Esophagus (tissue), 2 donors: ENCODE measurements at regions not wholly inside any gene's neighbourhood (a gene's known extent, or its start where the extent isn't known, plus 50 kb on each side); places are given as distances from the start of the nearest gene placed in this dataset.

Experiments
- H3K27ac ChIP-seq, 2 donors: one replicate each; pipeline ENCODE4 v1.5.1; 2013; ENCODE audit warnings: low read depth in 2 of 2, mild to moderate bottlenecking in 2 of 2, inconsistent platforms in 1 of 2, low read length in 1 of 2, moderate library complexity in 1 of 2
- H3K27me3 ChIP-seq, 2 donors: one replicate each; pipeline ENCODE4 v1.6.1; 2013; ENCODE audit warnings: low read length in 2 of 2, control low read depth in 1 of 2, mild to moderate bottlenecking in 1 of 2; ENCODE audit not compliant: insufficient read depth in 2 of 2, control insufficient read depth in 1 of 2
- H3K36me3 ChIP-seq, 2 donors: one replicate each; pipeline ENCODE4 v1.6.1; 2013; ENCODE audit warnings: low read length in 1 of 2; ENCODE audit not compliant: control insufficient read depth in 2 of 2, insufficient read depth in 2 of 2
- H3K4me1 ChIP-seq, 2 donors: one replicate each; pipeline ENCODE4 v1.6.1; 2013; ENCODE audit warnings: low read length in 1 of 2; ENCODE audit not compliant: control insufficient read depth in 2 of 2, insufficient read depth in 2 of 2
- H3K4me3 ChIP-seq, 2 donors: one replicate each; pipeline ENCODE4 v1.5.1; 2013; ENCODE audit warnings: low read length in 2 of 2, mild to moderate bottlenecking in 2 of 2, low read depth in 1 of 2, moderate library complexity in 1 of 2
- H3K9me3 ChIP-seq, 2 donors: one replicate each; pipeline ENCODE4 v1.6.1; 2013; ENCODE audit warnings: mild to moderate bottlenecking in 2 of 2, low read depth in 1 of 2, low read length in 1 of 2, moderate library complexity in 1 of 2; ENCODE audit not compliant: control insufficient read depth in 2 of 2, insufficient read depth in 1 of 2
- WGBS, 2 donors: extraction: QIAGEN DNeasy Blood & Tissue Kit; methylation state at CpG; one replicate each; pipeline ENCODE4 v1.1.7; 2013; 5-methylcytosine and 5-hydroxymethylcytosine counted together
- donor health status: healthy with polysubstance abuse.
- donor health status: Bipolar disorder and iron deficiency.

DNA sequence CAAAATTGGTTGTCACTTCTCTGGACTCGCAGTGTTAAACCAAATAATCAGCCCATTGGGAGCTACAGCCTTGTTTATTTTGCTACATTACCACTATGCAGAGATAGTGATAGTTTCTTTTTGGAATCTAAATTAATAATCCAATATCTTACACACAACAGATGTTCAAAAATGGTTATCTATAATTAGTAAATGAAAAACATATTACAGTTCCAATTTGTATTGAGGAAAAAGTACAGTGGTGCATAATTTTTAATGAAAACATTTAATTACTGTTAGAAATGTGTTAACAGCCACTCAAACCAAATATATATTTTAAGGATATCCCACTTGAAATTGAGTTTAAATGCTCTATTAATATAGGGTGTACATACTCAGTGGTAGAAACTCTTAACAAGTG, 327.3 kb upstream of the MARCKS start:
- Histone ChIP-seq H3K4me3 (no peak overlapping the region), H3K27ac (no peak overlapping the region), H3K27me3 (no peaks in the 10 kb centered on the region), H3K9me3 (no peaks in the 10 kb centered on the region), H3K4me1 (no peaks in the 10 kb centered on the region), H3K36me3 (no peaks in the 10 kb centered on the region)
- WGBS, 2 donors = 87 to 91% methylated on average over 1 of the region's 1 CpG

DNA sequence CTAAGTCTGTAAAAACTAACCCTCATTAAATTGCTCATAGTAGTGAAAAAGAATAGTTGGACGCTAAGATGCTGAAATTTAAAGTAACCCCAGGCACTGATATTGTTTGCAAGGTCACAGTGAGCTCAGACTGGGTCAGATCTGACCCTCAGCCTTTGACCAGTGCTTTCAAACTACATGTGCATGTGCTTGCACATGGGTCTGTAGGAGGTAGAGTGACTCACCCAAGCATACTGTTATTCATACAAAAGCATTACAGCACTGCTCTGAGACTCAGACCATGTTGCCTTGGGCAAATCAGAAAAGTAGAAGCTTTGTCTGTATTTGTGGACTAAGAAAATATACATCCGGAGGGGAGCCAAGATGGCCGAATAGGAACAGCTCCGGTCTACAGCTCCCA, 326.4 kb upstream of the MARCKS start:
- no peak overlapping the region for H3K4me3 ChIP-seq
- no peaks in the 10 kb centered on the region for H3K9me3 ChIP-seq
- no peaks in the 10 kb centered on the region for H3K36me3 ChIP-seq
- 82 to 84% methylated on average over 4 of the region's 4 CpGs for WGBS, 2 donors
- no peaks in the 10 kb centered on the region for H3K27me3 ChIP-seq
- no peak overlapping the region for H3K27ac ChIP-seq
- H3K4me1 ChIP-seq = no peaks in the 10 kb centered on the region

DNA sequence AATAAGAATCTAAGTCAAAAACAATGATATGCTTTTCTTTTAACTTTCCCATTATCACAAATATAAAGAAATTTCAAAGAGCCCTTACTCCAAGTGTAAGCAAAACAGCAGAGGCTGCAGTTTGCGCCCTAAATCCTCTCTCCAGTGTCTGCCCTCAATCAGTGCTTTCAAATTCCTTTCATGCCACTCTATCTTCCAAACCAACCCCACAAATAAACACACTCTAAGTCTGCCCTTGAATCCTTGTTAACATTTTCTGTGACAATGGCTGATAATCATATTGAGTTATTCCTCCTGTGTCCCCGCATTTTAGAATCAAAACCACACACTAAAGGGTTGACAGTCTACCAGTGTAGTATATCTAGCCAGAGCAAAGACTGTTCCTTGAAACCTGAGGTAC, 317.9 kb upstream of the MARCKS start:
- Histone ChIP-seq H3K4me1 (no peaks in the 10 kb centered on the region), H3K4me3 (no peak overlapping the region), H3K27ac (no peak overlapping the region), H3K27me3 (no peaks in the 10 kb centered on the region), H3K9me3 (no peaks in the 10 kb centered on the region), H3K36me3 (no peaks in the 10 kb centered on the region)
- 89 to 93% methylated on average over 2 of the region's 2 CpGs for WGBS, 2 donors

DNA sequence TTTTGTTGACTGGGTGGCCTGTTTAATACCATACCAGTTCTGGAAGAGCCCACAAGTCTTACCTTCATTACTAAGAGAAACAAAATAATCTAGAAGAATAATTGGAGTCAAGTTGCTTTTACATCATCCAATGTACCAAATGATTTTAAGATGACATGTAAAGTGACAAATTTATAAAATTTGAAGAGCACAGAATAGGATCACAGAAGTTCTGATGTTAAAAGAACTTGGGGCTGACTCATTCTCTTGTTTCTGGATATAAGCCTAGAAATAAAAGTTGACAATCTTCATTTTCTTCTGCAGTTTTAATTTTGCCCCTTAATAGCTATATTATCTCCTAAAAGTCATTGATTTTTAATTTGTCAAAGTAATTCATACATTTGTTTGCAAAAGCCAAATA, 317.5 kb upstream of the MARCKS start:
- H3K27ac ChIP-seq = no peak overlapping the region
- no peaks in the 10 kb centered on the region for H3K9me3 ChIP-seq
- no peaks in the 10 kb centered on the region for H3K4me1 ChIP-seq
- no peak overlapping the region for H3K4me3 ChIP-seq
- no peaks in the 10 kb centered on the region for H3K27me3 ChIP-seq
- H3K36me3 ChIP-seq = no peaks in the 10 kb centered on the region

DNA sequence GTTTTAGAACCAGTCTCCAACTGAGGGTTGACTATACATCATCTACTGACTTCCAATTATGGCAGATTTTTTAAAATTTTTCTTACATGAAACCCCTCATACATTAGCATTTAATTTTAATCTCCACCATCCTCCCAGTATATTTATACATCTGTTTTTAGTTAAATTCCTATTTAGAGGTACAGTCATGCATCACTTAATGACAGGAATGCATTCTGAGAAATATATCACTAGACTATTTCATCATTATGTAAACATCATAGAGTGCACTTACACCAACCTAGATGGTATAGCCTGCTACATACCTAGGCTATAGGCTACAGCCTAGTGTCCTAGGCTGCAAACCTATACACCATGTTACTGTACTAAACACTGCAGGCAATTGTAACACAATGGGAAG, 316.7 kb upstream of the MARCKS start:
- Histone ChIP-seq H3K4me1 (no peaks in the 10 kb centered on the region), H3K27me3 (no peaks in the 10 kb centered on the region), H3K4me3 (no peak overlapping the region), H3K36me3 (no peaks in the 10 kb centered on the region), H3K27ac (no peak overlapping the region), H3K9me3 (no peaks in the 10 kb centered on the region)

DNA sequence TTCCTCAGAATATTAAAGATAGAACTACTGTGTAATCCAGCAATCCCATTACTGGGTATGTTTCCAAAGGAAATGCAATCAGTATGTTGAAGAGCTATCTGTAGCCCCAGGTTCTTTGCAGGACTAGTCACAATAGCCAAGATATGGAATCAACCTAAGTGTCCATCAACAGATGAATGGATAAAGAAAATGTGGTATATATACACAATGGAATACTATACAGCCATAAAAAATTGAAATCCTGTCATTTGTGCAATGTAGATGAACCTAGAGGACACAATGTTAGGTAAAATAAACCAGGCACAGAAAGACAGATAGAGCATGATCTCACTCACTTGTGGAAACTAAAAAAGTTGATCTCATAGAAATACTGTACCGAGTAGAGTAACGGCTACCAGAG, 306.0 kb upstream of the MARCKS start:
- 92 to 96% methylated on average over 2 of the region's 2 CpGs for WGBS, 2 donors

DNA sequence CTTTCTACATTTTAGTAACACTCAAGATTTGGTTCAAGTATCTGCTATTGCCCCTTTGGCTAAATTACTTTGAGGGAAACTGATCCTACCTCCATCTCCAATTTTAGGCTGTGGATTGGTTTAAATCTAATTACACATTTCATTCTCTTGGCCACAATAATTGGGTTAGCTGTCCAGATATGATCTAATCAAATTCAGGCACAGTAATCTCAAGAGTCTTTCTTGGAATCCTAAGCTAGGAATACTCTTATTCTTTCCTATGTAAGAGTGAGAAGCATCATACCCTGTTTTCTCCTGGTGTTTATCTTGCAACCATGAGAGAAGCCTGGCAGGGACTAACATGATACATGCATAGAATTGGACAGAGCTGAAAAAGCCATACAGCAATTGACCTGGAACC, 300.4 kb upstream of the MARCKS start:
- Histone ChIP-seq H3K4me3 (no peak overlapping the region), H3K27me3 (no peaks in the 10 kb centered on the region), H3K36me3 (no peaks in the 10 kb centered on the region), H3K4me1 (peaks cover 0 to 3% of the 10 kb centered on the region in 2 donors), H3K9me3 (no peaks in the 10 kb centered on the region), H3K27ac (no peak overlapping the region)

More for the DNA sequence above, 306.0 kb upstream of the MARCKS start:
- H3K4me3 ChIP-seq = no peak overlapping the region
- H3K4me1 ChIP-seq = no peaks in the 10 kb centered on the region
- H3K9me3 ChIP-seq = no peaks in the 10 kb centered on the region
- H3K36me3 ChIP-seq = no peaks in the 10 kb centered on the region
- H3K27ac ChIP-seq = no peak overlapping the region
- no peaks in the 10 kb centered on the region for H3K27me3 ChIP-seq

DNA sequence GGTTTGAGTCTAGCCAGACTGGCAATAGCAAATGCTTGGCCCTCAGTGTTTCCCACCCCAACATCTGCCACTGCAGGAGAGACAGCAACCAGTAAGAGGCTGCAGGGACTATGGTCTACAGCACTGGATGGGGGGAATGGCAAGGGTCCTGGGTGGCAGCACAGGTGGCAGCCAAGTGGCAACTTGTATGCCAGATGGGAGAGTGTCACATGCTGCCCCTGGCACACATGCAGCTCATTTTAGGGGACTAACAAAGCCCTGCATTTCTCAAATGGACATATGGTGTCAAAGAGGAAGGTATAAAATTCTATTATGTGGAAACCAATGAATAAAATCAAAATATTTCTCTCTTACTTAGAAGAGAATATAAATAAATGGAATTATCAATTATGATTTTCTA, 298.7 kb upstream of the MARCKS start:
- H3K27me3 ChIP-seq = no peaks in the 10 kb centered on the region
- no peaks in the 10 kb centered on the region for H3K9me3 ChIP-seq
- H3K4me3 ChIP-seq = no peak overlapping the region
- H3K27ac ChIP-seq = peak overlapping the region in 1 of 2 donors; percentile 10
- peaks cover 0 to 3% of the 10 kb centered on the region in 2 donors for H3K4me1 ChIP-seq
- H3K36me3 ChIP-seq = no peaks in the 10 kb centered on the region

DNA sequence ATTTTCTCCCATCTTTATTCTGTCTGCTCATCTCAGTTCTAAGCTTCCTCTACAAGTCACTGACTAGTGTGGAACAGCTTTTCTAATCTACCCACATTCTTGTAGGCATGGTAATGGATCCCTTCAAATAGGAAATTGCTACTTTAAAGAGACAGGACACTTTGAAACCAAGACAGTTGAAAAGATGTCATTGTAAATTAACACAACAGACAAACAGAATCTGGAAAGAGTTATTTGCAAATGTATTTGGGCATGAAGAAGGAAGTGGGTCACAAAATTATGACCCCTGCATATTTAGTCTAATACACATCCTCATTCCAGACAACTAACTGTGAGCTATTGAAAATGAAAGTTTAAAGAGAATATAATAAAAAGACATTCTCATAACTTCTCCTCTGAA, 298.2 kb upstream of the MARCKS start:
- H3K27ac ChIP-seq = no peak overlapping the region
- no peaks in the 10 kb centered on the region for H3K36me3 ChIP-seq
- peaks cover 0 to 3% of the 10 kb centered on the region in 2 donors for H3K4me1 ChIP-seq
- no peak overlapping the region for H3K4me3 ChIP-seq
- H3K27me3 ChIP-seq = no peaks in the 10 kb centered on the region
- no peaks in the 10 kb centered on the region for H3K9me3 ChIP-seq

DNA sequence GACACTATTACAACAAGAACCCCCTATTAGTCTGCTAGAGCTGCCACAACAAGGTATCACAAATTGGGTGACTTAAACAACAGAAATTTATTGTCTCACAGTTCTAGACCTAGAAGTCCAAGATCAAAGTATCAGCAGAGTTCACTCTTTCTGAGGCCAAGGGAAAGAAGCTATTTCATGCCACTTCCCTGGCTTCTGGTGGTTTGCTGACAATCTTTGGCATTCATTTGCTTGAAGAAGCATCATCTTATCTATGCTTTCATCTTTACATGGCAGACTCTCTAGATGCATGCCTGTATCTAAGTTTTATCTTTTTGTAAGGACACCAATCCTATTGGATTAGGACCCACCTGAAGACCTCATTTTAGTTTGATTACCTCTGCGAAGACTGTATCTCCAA, 296.8 kb upstream of the MARCKS start:
- Histone ChIP-seq H3K36me3 (no peaks in the 10 kb centered on the region), H3K27me3 (no peaks in the 10 kb centered on the region), H3K4me1 (peaks cover 3% of the 10 kb centered on the region in 2 donors), H3K9me3 (no peaks in the 10 kb centered on the region), H3K27ac (no peak overlapping the region), H3K4me3 (no peak overlapping the region)
- WGBS, 2 donors = 96 to 100% methylated on average over 1 of the region's 1 CpG
